HG03442 (cell line): ENCODE measurements at regions not wholly inside any gene's neighbourhood (a gene's known extent, or its start where the extent isn't known, plus 50 kb on each side); places are given as distances from the start of the nearest gene placed in this dataset.
A peak's percentile ranks its signal among the peaks of the same experiment; 100 is the strongest.
"Not testable (repeated sequence)": the region's sequence is repeated elsewhere in the genome, so short reads cannot be mapped to it uniquely, and the experiment has no call there.

Experiments used
- ATAC-seq: cut with Tn5 transposase; IDR thresholded peaks from one replicate; pipeline ENCODE4 v1.9.1; 2021; ENCODE audit warnings: mild to moderate bottlenecking, moderate library complexity; ENCODE audit not compliant: unreplicated experiment

- ATAC-seq, result peak; percentile 44
Measured at GRCh38 chr2:89205153-89205552, 513.7 kb downstream of the RPIA start.

GRCh38 chr2:89208144-89208932 is 516.9 kb downstream of the RPIA start:
- ATAC-seq, result peak; percentile 53

- peak; percentile 78 for ATAC-seq
Measured at GRCh38 chr2:89213151-89213550, 521.7 kb downstream of the RPIA start.

- ATAC-seq, result peak; percentile 67
Measured at GRCh38 chr2:89213811-89214210, 522.3 kb downstream of the RPIA start.

GRCh38 chr2:89221474-89221873 is 530.0 kb downstream of the RPIA start:
- ATAC-seq, result not testable (repeated sequence)

- ATAC-seq, result not testable (repeated sequence)
Measured at GRCh38 chr2:89222063-89222732, 530.7 kb downstream of the RPIA start.

GRCh38 chr2:89224803-89225202 is 533.3 kb downstream of the RPIA start:
- not testable (repeated sequence) for ATAC-seq

GRCh38 chr2:89229979-89230378 is 538.5 kb downstream of the RPIA start:
- not testable (repeated sequence) for ATAC-seq

- not testable (repeated sequence) for ATAC-seq
Measured at GRCh38 chr2:89231241-89231640, 539.8 kb downstream of the RPIA start.

GRCh38 chr2:89233931-89234330 is 542.5 kb downstream of the RPIA start:
- ATAC-seq, result not testable (repeated sequence)

- not testable (repeated sequence) for ATAC-seq
Measured at GRCh38 chr2:89234818-89235466, 543.5 kb downstream of the RPIA start.

GRCh38 chr2:89236832-89237450 is 545.5 kb downstream of the RPIA start:
- peak; percentile 45 for ATAC-seq

GRCh38 chr2:89237783-89238182 is 546.3 kb downstream of the RPIA start:
- ATAC-seq, result not testable (repeated sequence)

- peak; percentile 99 for ATAC-seq
Measured at GRCh38 chr2:89243114-89243700, 551.7 kb downstream of the RPIA start.

GRCh38 chr2:89244407-89244806 is 552.9 kb downstream of the RPIA start:
- ATAC-seq, result not testable (repeated sequence)

GRCh38 chr2:89245478-89245877 is 554.0 kb downstream of the RPIA start:
- ATAC-seq, result not testable (repeated sequence)

GRCh38 chr2:89246027-89246426 is 554.6 kb downstream of the RPIA start:
- not testable (repeated sequence) for ATAC-seq

- not testable (repeated sequence) for ATAC-seq
Measured at GRCh38 chr2:89246620-89247019, 555.1 kb downstream of the RPIA start.

- not testable (repeated sequence) for ATAC-seq
Measured at GRCh38 chr2:89255013-89255412, 563.5 kb downstream of the RPIA start.

- ATAC-seq, result not testable (repeated sequence)
Measured at GRCh38 chr2:89273443-89273842, 582.0 kb downstream of the RPIA start.

- ATAC-seq, result not testable (repeated sequence)
Measured at GRCh38 chr2:89280536-89280935, 589.1 kb downstream of the RPIA start.
